Ovary (tissue), 7 donors: ENCODE measurements at regions not wholly inside any gene's neighbourhood (a gene's known extent, or its start where the extent isn't known, plus 50 kb on each side); places are given as distances from the start of the nearest gene placed in this dataset.

Experiments
- DNase-seq, 5 donors: peaks; one replicate each; pipeline ENCODE4 v3.0.0-alpha.2; 2019 to 2020
- H3K27ac ChIP-seq, 2 donors: fragments of 200-600 bp; one replicate each; pipeline versions ENCODE4 v1.5.1 to v1.8.0; 2019 to 2022
- H3K27me3 ChIP-seq: fragments of 200-600 bp; one replicate; pipeline ENCODE4 v1.8.0; 2022
- H3K36me3 ChIP-seq: fragments of 200-600 bp; sonication (generic); one replicate; pipeline ENCODE4 v1.5.1; 2019
- H3K4me1 ChIP-seq: one replicate; pipeline ENCODE4 v1.8.1; 2013; ENCODE audit warnings: mild to moderate bottlenecking, moderate library complexity; ENCODE audit not compliant: insufficient read depth
- H3K4me3 ChIP-seq: fragments of 200-600 bp; sonication (generic); one replicate; pipeline ENCODE4 v1.5.1; 2017
- H3K9me3 ChIP-seq, 2 donors: fragments of 200-600 bp in 1 of 2; sonication (generic) in 1 of 2; one replicate each; pipeline versions ENCODE4 v1.5.1 to v1.8.1; 2013 to 2019; ENCODE audit warnings: mild to moderate bottlenecking in 1 of 2, moderate library complexity in 1 of 2
- EP300 ChIP-seq: sonication (generic); formaldehyde crosslinking; IDR thresholded peaks from one replicate; pipeline ENCODE4 v1.6.1; 2017; ENCODE audit warnings: antibody characterized with exemption
- POLR2A ChIP-seq: fragments of 450-650 bp; IDR thresholded peaks from one replicate; pipeline ENCODE4 v1.6.1; 2017; ENCODE audit warnings: antibody characterized with exemption, mild to moderate bottlenecking, moderate library complexity
- WGBS, 3 donors: extraction: QIAGEN DNeasy Blood & Tissue Kit in 1 of 3; methylation state at CpG; one replicate each; pipeline versions ENCODE4 v1.1.5 to v1.1.7; 2013 to 2017; 5-methylcytosine and 5-hydroxymethylcytosine counted together
- intact Hi-C, 4 donors: fragments of 100-400 bp; cut with DNase I; formaldehyde crosslinking; loops; one replicate each; pipeline versions ENCODE4 v1.11.0 to v1.15.1; 2022 to 2023
- TF ChIP-seq, protein P1 (sequence below), 3 donors: fragments of 450-650 bp in 2 of 3; fragments of 200-600 bp in 1 of 3; IDR thresholded peaks; one replicate each; pipeline versions ENCODE4 v1.5.1 to v1.8.0; 2016 to 2022; ENCODE audit warnings: antibody characterized with exemption in 3 of 3, mild to moderate bottlenecking in 1 of 3
- donor health status: DM: no; HTN: no; CAD: no; lungs with moderate emphysema.
- donor health status: DM: no; HTN: no; CAD: no.
- donor health status: Bipolar disorder and iron deficiency.
- donor health status: DM: no; HTN: no; CAD: no.
- donor health status: DM: yes; HTN: yes; CAD: no.

DNA sequence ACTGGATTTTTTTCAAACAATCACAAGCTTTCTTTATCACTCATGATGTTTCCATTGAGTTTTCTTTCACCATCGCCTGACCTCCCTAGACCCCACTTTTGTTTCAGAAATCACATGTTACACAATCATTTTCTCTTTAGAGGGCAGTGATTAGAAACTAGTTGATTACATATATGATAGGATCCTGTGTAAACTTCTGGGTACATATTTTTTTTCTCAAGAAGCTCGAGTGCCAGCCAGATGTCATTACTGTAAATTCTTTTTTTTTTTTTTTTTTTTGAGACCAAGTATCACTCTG is 62.4 kb upstream of the PSMA6 start:
- TF ChIP-seq POLR2A, result no peak
- Histone ChIP-seq H3K27me3 (no peaks in the 10 kb centered on the region), H3K4me1 (no peaks in the 10 kb centered on the region), H3K36me3 (no peaks in the 10 kb centered on the region), H3K4me3 (no peak overlapping the region), H3K9me3 (no peaks in the 10 kb centered on the region), H3K27ac (no peak overlapping the region)
- no peak for DNase-seq
- intact Hi-C loops, result no loop called here
- 93 to 96% (median 95%) methylated on average over 2 of the region's 2 CpGs for WGBS, 3 donors

DNA sequence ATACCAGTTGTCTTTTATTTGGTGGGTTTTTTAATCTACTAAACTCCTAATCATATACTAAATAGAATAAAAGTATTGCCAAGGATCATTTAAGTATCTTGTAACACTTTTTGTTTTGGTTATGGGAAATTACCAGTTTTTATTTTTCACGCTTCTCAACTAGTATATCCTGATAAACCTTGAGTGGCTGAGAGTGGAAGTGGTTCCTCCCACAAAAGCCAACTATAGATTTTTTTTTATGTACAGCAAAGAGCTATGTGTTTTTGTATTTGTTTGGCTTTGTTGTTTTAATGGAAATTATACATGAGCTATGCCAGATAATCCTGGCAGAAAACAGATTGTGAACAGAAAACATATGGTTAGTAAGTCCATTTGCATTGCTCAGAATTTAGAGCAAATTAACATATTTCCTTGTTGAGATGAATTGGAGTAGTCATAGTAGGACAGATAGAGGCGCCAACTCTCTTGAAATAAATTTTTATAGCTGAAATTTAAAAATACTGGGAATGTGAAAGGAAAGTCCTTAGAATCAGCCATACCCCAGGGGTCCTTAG is 60.9 kb upstream of the PSMA6 start:
- Histone ChIP-seq H3K9me3 (no peaks in the 10 kb centered on the region), H3K27ac (no peak overlapping the region), H3K27me3 (no peaks in the 10 kb centered on the region), H3K36me3 (no peaks in the 10 kb centered on the region), H3K4me3 (no peak overlapping the region), H3K4me1 (no peaks in the 10 kb centered on the region)
- DNase-seq, result no peak
- intact Hi-C loops, result no loop called here
- WGBS, 3 donors, result 37 to 74% (median 40%) methylated on average over 2 of the region's 2 CpGs
- no peak for TF ChIP-seq POLR2A
- no peak for TF ChIP-seq EP300
- TF ChIP-seq, protein P1, sequence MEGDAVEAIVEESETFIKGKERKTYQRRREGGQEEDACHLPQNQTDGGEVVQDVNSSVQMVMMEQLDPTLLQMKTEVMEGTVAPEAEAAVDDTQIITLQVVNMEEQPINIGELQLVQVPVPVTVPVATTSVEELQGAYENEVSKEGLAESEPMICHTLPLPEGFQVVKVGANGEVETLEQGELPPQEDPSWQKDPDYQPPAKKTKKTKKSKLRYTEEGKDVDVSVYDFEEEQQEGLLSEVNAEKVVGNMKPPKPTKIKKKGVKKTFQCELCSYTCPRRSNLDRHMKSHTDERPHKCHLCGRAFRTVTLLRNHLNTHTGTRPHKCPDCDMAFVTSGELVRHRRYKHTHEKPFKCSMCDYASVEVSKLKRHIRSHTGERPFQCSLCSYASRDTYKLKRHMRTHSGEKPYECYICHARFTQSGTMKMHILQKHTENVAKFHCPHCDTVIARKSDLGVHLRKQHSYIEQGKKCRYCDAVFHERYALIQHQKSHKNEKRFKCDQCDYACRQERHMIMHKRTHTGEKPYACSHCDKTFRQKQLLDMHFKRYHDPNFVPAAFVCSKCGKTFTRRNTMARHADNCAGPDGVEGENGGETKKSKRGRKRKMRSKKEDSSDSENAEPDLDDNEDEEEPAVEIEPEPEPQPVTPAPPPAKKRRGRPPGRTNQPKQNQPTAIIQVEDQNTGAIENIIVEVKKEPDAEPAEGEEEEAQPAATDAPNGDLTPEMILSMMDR (IDR thresholded peaks at IDR 0.05), result no peak

DNA sequence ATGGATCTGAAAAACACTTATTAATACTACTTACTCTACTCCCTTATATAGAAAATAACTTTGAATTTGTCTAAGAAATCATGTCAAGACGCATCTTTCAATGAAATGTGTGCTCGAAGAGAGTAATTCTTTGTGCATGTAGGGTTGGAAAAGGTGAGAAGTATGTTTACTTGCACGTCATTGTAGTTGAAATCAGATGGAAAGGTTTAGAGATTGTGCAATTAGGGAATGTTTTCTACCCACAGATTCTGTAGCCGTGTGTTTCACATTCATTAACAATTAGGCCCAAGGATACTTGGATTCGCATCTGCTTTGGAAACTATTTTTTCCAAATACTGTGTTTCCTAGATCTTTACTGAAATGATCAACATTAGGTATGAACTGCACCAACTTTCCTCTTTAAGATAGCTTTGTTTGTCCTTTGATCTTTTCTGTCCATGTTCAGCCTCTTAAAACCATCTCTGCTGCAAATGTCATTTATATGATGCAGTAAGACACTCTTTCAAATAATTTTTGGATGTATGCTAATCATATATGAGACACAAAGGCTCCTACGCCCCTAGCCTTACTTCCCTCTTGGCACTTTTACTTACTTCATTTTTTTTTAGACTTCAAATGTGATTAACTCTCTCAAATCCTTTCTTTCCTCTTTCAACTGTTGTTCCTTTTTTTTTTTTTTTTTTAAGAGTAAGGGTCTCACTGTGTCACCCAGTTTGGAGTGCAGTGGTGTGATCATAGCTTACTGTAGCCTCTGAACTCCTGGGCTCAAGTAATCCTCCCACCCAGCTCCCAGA is 58.0 kb upstream of the PSMA6 start:
- H3K4me3 ChIP-seq, result no peak overlapping the region
- TF ChIP-seq, protein P1 (IDR thresholded peaks at IDR 0.05), result no peak
- TF ChIP-seq POLR2A, result no peak
- no peak for TF ChIP-seq EP300
- DNase-seq, result no peak

DNA sequence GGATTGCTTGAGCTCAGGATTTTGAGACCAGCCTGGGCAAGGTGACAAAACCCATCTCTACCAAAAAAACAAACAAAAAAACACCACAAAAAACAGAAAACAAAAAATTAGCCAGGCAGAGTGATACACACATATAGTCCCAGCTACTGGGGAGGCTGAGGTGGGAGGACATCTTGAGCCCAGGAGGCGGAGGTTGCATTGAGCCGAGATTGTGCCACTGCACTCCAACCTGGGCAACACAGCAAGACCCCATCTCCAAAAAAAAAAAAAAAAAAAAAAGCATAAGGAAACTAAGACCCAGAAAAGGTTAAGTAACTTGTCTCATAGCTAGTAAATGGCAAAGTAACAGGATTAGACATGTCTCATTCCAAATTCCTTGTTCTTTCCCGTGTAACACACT is 56.3 kb upstream of the PSMA6 start:
- Histone ChIP-seq H3K4me3 (no peak overlapping the region), H3K36me3 (no peaks in the 10 kb centered on the region), H3K9me3 (no peaks in the 10 kb centered on the region), H3K27ac (no peak overlapping the region), H3K27me3 (no peaks in the 10 kb centered on the region), H3K4me1 (no peaks in the 10 kb centered on the region)
- WGBS, 3 donors, result 93 to 94% (median 93%) methylated on average over 3 of the region's 3 CpGs
- TF ChIP-seq POLR2A (no peak), EP300 (no peak)
- TF ChIP-seq, protein P1 (IDR thresholded peaks at IDR 0.05), result no peak
- intact Hi-C loops, result no loop called here
- no peak for DNase-seq

More for the DNA sequence above, 58.0 kb upstream of the PSMA6 start:
- intact Hi-C loops, result no loop called here
- WGBS, 3 donors, result 60 to 72% (median 67%) methylated on average over 6 of the region's 6 CpGs
- H3K4me1 ChIP-seq, result no peaks in the 10 kb centered on the region
- H3K36me3 ChIP-seq, result no peaks in the 10 kb centered on the region
- H3K27ac ChIP-seq, result no peak overlapping the region
- H3K9me3 ChIP-seq, result no peaks in the 10 kb centered on the region
- no peaks in the 10 kb centered on the region for H3K27me3 ChIP-seq

DNA sequence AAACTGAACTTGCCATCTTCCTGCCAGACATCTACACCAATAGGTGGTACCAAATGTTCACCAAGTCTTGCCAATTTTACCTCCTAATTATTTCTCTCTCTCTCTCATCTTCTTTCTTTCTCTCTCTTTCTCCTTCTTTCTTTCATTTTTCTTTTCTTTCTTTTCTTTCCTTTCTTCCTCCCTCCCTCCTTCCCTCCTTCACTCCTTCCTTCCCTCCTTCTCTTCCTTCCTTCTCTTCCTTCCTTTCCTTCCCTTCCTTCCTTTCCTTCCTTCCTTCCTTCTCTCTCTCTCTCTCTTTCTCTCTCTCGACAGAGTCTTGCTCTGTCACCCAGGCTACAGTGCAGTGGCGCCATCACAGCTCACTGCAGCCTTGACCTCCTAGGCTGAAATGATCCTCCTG is 55.4 kb upstream of the PSMA6 start:
- Histone ChIP-seq H3K36me3 (no peaks in the 10 kb centered on the region), H3K9me3 (no peaks in the 10 kb centered on the region), H3K27ac (no peak overlapping the region), H3K4me1 (no peaks in the 10 kb centered on the region), H3K4me3 (no peak overlapping the region), H3K27me3 (no peaks in the 10 kb centered on the region)
- WGBS, 3 donors, result 69 to 75% (median 74%) methylated on average over 2 of the region's 2 CpGs
- no peak for DNase-seq
- TF ChIP-seq, protein P1 (IDR thresholded peaks at IDR 0.05), result no peak
- TF ChIP-seq EP300, result no peak
- intact Hi-C loops, result no loop called here
